GM19324 (cell line): ENCODE measurements at regions not wholly inside any gene's neighbourhood (a gene's known extent, or its start where the extent isn't known, plus 50 kb on each side); places are given as distances from the start of the nearest gene placed in this dataset.
"Not testable (repeated sequence)": the region's sequence is repeated elsewhere in the genome, so short reads cannot be mapped to it uniquely, and the experiment has no call there.

Source experiments
- ATAC-seq: cut with Tn5 transposase; IDR thresholded peaks from one replicate; pipeline ENCODE4 v1.9.1; 2021; ENCODE audit warnings: mild to moderate bottlenecking, moderate library complexity; ENCODE audit not compliant: unreplicated experiment, low FRiP score

DNA sequence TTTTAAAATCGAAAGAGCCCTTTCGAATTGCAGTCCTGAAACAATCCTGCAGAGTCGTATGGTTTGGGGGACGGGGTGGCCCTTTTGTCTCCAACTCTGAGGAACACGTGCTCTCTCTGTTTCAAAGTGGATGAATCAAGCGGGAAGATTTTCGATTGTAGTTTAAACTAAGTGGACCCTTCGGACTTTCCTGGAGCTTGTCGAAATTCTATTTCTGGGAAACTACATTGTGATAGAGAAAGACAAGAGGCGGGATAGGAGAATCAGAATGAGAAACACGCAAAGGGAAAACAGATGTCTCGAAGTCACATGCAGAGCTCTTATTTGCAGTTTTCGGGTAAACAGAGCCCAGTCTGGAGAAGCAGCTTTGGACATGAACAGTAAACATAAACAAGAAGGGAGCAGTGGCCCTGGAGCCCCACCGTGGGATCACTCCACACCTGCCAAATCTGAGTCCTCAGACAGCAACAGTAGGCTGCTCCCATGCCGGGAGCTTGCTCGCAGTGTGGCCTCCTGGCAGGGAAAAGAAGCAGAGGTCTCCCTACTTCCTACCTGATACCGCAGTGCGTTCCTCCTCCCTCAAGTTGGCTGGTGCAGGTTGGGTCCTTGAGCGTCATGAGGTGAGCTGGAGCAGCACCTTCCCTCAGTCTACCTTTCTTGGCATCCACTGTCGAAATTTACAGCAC, 202.4 kb downstream of the SLC4A3 start:
- ATAC-seq, result no peak

DNA sequence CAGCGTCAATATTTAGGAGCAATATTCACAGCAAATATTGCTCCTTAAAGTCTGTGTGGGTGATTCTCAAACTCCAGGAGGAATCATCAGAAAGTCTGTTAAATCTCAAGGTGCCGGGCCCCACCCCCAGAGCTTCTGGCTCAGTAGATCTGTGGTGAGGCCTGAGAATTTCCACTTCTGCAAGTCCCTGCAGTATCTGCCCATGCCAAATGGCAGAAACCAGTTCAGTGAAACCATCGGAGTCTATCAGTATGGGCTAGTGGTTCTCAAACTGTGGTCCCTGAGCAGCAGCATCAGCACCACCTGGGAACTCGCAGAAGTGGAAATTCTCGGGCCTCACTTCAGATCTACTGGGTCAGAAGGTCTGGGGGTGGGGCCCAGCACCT, 202.9 kb downstream of the SLC4A3 start:
- no peak for ATAC-seq

DNA sequence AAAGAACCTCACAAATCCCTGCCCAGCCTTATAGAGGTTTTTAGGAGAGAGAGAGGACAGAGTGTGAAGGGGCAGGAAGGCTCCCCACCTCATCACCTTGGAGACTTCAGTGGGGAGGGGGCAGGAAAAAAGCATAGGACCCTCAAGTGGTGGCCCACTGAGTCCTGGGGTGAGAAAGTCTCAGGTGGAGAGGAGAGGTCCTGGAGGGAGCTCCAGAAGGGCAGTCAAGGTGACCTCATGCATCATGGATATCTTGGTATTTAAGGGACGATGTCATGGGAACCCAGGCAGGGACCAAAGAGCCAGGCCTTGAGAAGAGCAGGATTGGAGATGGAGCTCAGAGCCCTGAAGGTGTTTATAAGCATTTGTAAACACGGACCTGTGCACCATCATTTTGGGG, 204.5 kb downstream of the SLC4A3 start:
- ATAC-seq, result no peak

DNA sequence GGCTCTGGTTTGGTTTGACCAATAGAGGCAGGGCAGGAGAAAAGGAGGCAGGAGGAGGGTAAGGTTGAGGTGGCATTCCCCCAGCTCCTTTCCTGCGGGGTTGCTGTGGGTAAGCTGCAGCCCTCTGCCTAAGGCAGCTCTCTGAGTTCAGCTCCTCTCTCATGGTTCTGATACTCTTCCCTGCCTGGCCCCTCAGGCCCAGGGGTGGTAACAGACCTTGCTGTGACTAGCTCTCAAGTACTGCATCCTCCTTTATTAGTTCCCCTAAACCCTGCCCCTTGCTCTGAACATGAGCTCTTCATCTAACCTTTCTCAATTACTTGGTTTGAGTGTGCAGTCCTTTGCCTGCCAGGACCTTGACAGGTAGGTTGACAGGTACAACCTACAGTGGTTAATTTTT, 205.5 kb downstream of the SLC4A3 start:
- no peak for ATAC-seq

DNA sequence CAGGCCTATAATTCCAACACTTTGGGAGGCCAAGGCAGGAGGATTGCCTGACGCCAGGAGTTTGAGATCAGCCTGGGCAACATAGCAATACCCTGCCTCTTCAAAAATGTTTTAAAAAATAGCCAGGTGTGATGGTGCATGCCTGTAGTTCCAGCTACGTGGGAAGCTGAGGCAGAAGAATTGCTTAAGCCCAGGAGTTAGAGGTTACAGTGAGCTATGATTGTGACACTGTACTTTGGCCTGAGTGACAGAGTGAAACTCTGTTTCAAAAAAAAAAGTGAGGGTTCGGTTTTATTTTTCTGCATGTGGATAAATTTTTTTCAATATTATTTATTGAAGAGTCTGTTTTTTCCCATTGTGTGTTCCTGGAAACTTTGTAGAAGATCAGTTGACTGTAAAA, 208.1 kb downstream of the SLC4A3 start:
- no peak for ATAC-seq

DNA sequence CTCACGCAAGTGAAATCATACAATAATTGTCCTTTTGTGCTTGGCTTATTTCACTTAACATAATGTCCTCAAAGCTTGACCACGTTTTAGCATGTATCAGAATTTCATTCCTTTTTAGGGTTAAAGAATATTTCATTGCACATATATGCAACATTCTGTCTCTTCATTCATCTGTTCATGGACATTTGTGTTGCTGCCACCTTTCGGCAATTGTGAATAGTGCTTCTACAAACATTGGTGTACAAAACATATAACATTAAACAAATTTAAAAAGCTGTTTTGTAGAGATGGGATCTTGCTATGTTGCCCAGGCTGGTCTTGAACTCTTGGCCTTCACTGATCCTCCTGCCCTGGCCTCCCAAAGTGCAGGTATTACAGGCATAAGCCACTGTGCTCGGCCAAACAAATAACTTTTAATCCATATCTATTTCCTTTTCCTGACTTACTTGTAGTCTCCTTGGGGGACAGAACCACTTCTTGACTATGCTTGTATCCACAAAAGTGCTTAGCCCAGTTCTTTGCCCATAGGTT, 209.3 kb downstream of the SLC4A3 start:
- no peak for ATAC-seq

DNA sequence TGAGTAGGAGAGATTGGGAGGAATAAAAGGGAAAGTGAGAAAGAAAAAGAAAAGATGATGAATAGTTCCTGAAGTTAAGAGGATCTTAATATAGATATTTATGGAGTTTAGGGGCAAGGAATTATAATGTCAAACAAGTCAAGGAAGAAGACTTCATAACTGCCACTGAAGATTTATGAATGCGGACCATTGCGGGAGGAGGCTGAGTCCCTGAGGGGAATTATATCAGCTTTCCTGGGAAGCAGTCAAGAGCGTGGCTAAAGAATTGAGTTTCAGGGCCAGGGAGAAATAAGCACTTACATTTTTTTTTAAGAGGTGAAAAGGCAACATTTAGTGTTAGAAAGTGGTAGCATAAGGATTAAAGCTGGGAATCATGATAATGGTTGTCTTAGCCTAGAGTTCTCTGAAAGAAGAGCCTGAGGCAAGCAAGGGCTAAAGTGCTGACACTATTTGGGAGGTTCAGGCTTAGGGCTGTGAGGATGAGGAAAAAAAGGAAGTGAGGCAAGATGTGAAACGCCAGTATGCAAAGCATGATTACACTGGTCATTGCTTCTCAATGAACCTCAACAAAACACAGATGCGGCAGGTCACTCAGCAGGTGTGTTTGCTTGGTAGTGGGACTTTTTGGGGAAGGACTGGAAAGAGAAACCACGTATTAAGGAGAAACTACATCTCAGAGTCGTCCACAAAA, 217.1 kb downstream of the SLC4A3 start:
- peak; percentile 92 for ATAC-seq

DNA sequence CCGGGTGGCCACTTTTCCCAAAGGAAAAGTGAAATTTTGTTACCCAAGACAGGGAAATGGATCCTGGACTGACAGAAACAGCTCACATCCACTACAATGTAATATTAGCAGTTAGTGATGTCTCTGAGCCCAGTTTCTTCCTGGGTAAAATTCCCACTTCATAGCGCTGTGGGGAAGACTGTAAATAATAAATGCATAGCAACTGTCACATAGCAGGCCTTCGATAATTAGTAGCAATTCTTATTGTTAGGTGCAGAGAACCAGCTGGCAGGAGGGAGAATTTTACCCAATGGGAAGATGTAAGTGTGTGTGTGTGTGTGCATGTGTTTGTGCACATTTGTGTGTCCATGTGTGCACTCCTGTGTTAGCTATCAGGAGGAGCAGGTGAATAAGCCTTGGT, 221.5 kb downstream of the SLC4A3 start:
- no peak for ATAC-seq

DNA sequence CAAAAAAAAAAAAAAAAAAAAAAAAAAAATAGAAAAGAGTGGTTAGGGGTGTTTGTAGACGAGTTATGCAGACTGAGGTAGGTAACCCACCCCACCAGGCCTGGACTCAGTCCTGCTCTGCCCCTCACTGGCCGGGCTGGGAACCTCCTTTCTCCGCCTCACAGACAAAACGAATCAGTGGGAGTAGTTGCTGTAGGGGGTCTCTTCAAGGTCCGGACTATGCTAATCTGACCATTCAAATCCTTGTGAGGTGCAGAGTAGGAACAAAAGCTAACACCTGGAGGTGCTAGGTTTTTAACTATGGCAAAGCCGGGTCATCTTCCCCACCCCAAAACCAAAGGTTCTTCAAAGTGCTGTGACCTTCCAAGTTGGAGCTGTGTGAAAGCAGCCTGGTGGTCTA, 223.7 kb downstream of the SLC4A3 start:
- no peak for ATAC-seq

DNA sequence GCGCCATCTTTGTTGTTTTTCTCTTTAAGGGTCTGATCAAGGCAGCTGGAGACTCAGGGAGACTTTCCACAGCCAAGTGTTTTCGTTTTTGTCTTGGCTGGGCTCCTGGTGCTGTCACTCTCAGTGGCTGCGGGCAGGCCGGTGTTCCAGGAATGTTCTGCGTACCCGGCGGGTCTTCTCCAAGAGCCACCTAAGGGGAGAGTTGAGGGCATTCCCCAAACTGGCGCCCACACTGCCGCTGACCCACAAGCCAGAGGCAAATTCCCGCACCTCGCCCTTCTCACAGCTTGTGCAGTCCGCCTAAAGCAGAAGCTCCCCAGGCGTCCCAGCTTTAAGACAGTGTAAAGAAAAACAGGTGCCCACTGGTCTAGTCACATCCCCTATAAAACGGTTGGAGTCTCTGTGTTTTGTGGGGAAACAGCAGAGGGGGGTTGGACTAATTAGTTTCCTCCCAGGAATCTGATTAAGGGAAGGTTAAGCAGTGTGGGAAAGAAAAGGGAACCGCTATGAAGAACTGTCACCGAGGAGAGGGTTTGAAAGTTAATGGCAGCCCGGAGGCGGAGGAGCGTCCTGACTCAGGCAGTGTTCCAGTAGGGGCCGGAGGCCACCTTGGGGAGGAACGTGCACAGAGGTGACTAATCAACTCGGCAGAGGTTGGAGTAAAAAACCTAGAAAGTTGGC, 224.5 kb downstream of the SLC4A3 start:
- no peak for ATAC-seq

DNA sequence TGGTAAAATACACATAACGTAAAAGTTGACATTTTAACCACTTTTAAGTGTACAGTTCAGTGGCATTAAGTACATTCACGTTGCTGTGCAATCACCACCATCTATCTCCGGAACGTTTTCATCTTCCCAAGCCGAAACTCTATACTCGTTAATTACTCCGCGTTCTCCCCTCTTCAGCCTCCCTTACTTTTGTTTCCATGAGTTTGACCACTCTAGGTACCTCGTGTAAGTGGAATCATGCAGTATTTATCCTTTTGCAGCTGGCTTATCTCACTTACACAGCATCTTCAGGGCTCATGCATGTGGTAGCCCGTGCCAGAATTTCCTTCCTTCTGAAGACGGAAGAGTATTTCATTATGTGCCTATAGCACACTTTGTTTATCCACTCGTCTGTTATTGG, 225.2 kb downstream of the SLC4A3 start:
- ATAC-seq, result no peak

DNA sequence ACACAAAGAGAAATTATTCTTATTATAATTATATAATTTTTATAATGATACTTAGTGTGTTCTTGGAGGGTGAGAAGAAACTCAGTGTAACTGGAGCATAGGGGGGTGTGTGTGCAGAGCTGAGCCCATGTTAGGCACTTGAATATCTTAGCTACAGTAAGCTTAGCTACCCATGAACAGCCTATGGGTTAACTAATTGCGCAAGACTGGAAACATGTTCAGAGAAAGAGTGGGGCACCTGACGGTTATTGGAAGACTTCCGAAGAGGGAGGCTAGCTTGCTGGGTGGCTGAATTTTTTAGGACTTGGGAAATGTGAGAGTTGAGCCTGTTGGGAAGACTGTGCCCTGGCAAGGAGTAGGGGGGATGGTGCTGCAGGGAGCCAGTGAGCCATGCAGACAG, 229.2 kb downstream of the SLC4A3 start:
- ATAC-seq, result no peak

DNA sequence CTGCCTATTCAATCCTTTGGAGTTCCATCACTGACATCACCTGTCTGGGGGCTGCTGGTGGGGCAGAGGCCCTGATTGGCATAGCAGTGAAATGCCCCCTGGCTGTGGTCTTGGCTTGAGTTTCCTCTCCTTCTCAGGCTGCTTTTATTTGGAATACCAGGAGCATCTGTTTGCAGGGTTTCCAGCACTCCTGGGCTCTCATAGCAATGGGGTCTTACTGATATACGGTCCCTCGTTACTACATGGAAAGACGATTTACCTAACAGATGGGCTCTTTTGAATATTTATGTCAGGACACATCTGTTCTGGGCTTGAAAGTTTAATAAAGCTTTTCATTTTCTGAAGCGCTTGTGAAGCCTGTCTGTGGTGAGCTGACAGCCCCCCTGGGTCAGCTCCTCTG, 230.3 kb downstream of the SLC4A3 start:
- ATAC-seq, result no peak

DNA sequence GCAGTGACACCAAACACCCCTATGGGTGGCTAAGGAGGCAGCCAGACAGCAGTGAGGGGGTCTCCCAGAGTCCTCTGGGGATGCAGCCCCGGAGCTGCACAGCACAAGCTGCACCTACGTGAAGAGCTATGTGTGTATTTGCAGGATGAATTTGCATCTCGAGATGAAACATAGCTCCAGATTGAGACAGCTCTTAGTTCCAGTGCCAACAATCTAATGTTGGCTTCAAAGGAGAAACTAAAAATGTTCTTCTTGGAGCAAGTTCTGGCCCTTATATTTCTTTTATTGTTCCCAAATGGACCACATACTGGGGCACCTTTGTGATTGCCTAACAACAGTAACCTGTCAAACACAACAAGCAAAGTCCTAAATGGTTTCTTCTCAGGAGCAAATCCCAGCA, 233.9 kb downstream of the SLC4A3 start:
- ATAC-seq, result no peak

DNA sequence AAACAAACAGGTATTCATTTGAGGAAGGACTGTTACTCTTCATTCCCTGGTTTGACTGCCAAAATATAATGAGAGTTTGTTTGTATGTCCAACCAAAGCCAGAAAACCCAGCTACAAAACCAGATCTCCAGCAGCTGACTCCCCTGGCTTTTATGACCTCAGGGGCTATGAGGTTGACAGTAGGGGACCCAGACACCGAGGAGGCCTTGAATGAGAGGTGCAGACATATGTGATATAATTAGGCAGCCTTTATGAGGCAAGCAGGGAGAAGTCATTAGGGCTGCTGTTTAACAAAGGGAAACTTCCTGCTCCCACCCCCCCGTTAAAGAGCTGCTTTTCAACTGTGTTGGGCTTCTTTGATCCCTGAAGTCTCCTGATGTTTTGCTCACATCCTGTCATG, 236.7 kb downstream of the SLC4A3 start:
- no peak for ATAC-seq

DNA sequence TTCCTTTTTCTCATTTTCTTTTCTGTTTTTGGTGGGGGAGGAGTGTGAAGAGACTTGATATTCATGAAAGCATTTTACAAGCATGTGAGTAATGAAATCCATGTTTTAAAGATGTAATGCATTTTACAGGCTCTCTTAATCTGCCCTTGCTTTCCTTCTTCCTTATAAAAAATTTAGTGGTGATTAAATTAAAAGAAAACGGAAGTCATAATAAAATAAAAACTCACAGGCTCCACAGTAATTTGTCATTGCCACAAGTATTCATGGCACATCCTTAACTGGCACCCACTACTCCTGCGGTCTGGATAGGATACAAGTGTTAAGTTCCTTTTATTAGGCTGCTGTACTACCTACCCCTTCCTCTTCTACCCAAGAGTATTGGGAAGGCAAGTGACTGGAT, 241.2 kb downstream of the SLC4A3 start:
- ATAC-seq, result no peak

DNA sequence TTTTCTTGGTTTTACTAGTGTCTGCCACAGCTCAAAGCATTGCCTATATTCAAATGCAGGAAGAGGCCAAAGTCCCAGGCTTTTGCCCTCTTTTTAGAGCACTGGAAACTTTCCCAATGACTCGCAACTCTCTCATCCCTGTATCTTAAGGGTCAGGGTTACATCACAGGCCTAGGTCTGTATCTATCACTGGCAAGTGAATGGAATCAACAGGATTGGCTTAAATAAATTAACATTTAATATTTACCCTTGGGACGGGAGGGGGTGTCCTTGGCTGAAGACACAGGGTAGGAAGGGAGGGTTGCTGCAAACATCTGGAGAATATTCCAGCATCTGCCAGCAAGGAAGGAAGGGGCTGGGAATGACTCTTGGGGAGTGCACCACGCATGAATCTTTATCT, 242.6 kb downstream of the SLC4A3 start:
- ATAC-seq, result no peak

DNA sequence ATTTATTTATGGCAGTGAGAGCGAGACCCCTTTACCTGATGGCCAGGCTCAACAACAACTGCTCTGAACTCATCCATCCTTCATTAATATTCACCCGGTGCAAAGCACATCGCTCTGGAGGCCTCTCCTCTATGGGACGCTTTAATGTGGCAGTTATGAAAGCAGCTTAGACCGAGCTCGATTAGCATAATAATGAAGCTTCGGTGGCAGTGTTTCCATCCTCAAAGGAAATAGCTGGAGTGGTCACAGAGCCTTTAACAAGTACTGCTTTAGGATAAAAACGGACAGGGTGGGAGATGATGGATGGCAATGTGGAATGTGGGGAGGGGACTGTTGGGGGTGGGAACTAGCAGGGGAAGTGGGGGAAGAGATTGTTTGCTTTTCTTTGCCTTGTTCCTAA, 243.9 kb downstream of the SLC4A3 start:
- ATAC-seq, result no peak

DNA sequence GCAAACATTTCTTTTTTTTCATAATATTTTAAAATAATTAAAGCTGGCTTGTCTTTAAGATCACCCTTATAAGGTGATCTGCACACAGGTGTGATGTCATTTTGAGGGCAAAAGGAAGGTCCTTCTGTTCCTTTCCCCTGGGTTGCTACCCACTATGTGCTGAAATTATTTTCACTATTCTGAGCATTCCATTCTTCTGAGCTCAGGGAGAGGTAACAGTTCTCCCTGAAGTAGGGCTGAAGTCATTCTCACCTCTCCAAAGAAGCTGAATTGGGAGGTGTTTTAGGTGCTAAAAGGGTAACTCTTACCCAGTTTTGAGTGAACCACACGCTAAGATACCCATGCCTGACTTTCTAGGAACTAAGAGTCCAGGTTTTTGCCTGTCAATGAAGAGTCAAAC, 247.6 kb downstream of the SLC4A3 start:
- ATAC-seq, result no peak

DNA sequence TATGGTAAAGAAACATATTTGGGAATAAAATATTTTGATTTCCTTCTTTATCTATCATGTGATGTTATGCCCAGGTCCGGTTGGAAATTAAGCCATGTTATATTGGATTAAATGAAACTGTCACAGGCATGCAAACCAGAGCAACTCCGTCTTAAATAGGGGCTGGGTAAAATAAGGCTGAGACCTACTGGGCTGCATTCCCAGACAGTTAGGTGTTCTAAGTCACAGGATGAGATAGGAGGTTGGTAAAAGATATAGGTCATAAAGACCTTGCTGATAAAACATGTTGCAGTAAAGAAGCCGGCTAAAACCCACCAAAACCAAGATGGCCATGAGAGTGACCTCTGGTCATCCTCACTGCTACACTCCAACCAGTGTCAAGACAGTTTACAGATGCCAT, 248.6 kb downstream of the SLC4A3 start:
- not testable (repeated sequence) for ATAC-seq

DNA sequence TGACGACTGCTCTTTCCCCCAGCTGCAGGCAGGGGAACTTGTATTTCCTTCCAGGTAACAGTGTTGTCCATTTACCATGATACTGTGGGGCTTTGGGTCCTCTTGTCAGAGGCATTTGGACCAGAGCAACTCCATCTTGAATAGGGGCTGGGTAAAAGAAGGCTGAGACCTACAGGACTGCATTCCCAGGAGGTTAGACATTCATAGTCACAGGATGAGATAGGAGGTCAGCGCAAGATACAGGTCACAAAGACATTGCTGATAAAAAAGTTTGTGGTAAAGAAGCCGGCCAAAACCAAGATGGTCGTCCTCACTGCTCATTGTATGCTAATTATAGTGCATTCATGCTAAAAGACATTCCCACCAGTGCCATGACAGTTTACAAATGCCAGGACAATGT, 249.5 kb downstream of the SLC4A3 start:
- no peak for ATAC-seq

DNA sequence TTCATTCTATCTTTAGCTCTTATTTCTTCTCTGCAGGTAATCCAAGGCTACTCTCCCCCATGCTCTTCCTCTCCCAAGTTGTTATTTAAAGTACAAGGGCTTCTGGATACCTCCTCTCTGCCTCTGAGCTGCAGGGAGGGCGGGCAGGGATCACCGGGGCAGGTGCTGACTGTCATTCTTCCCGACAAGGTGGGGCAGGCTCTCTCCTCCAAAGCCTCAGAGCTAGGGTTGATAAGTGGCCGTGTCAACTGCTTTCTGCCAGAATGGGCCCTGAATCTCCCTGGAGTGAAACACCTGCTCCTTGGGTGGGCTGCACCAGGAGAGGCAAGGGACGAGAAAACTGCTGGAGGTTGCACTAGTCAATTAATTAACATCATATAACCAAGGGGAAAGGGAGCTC, 250.3 kb downstream of the SLC4A3 start:
- ATAC-seq, result no peak
